IMR-90 (cell line): ENCODE measurements at regions not wholly inside any gene's neighbourhood (a gene's known extent, or its start where the extent isn't known, plus 50 kb on each side); places are given as distances from the start of the nearest gene placed in this dataset.
A peak's percentile ranks its signal among the peaks of the same experiment; 100 is the strongest.

Experiments
- ATAC-seq: fragments of 200-7000 bp; cut with Tn5 transposase; 2 replicates; pipeline ENCODE4 v1.9.1; 2020; ENCODE audit warnings: low read depth, mild to moderate bottlenecking, moderate library complexity
- BruUV-seq: library from RNA; stranded (reverse); fragments of 400-500 nt; replicated peaks from 2 replicates; lab custom pipeline; 2021; lab: Mats Ljungman, UMichigan
- CTCF ChIA-PET: fragments of 300-600 bp; formaldehyde crosslinking; extraction: SDS; loops from one replicate; lab custom pipeline; 2021; ENCODE audit warnings: antibody characterized with exemption; lab: Yijun Ruan, JAX
- POLR2A ChIA-PET: fragments of 300-600 bp; sonication (Branson Sonifier 250); formaldehyde crosslinking; loops from one replicate; lab custom pipeline; 2022; ENCODE audit warnings: antibody characterized with exemption; ENCODE audit not compliant: unreplicated experiment; lab: Charles Lee
- DNase-seq: peaks from one replicate; pipeline ENCODE4 v3.0.0; 2013
- H2AFZ ChIP-seq: replicated peaks from 2 replicates; pipeline ENCODE3; 2013; ENCODE audit warnings: low read length, mild to moderate bottlenecking; ENCODE audit not compliant: poor library complexity
- H2AK5ac ChIP-seq: 2 replicates; pipeline ENCODE4 v1.6.1; 2013; ENCODE audit warnings: low read depth, low read length, inconsistent platforms
- H2AK9ac ChIP-seq: replicated peaks from 2 replicates; pipeline ENCODE3; 2013; ENCODE audit warnings: mild to moderate bottlenecking, low read depth, low read length, moderate library complexity; ENCODE audit not compliant: poor library complexity
- H2BK120ac ChIP-seq: 2 replicates; pipeline ENCODE4 v1.6.1; 2013; ENCODE audit warnings: low read depth, low read length, inconsistent platforms
- H2BK15ac ChIP-seq: 3 replicates; pipeline ENCODE4 v1.6.1; 2013; ENCODE audit warnings: low read depth, low read length, inconsistent platforms
- H2BK20ac ChIP-seq: 2 replicates; pipeline ENCODE4 v1.6.1; 2013; ENCODE audit warnings: low read depth, mild to moderate bottlenecking, inconsistent platforms, low read length, moderate library complexity
- H2BK5ac ChIP-seq: 2 replicates; pipeline ENCODE4 v1.6.1; 2013; ENCODE audit warnings: mild to moderate bottlenecking, low read depth, low read length, inconsistent platforms; ENCODE audit not compliant: poor library complexity, severe bottlenecking
- H3K14ac ChIP-seq: replicated peaks from 2 replicates; pipeline ENCODE4 v1.6.1; 2013; ENCODE audit warnings: low read depth, low read length, inconsistent platforms
- H3K18ac ChIP-seq: 2 replicates; pipeline ENCODE4 v1.6.1; 2013; ENCODE audit warnings: low read depth, low read length, control low read depth
- H3K23ac ChIP-seq: 2 replicates; pipeline ENCODE4 v1.6.1; 2013; ENCODE audit warnings: low read depth, low read length, inconsistent platforms
- H3K27ac ChIP-seq: 2 replicates; pipeline ENCODE4 v1.5.1; 2013; ENCODE audit warnings: mild to moderate bottlenecking, control low read depth, low read length; ENCODE audit not compliant: insufficient read depth
- H3K27me3 ChIP-seq: 2 replicates; pipeline ENCODE4 v1.6.1; 2013; ENCODE audit warnings: low read length; ENCODE audit not compliant: control insufficient read depth, insufficient read depth
- H3K36me3 ChIP-seq: 2 replicates; pipeline ENCODE4 v1.6.1; 2013; ENCODE audit warnings: low read length, mixed read lengths; ENCODE audit not compliant: control insufficient read depth, insufficient read depth
- H3K4ac ChIP-seq: 2 replicates; pipeline ENCODE4 v1.6.1; 2013; ENCODE audit warnings: low read depth, low read length, inconsistent platforms
- H3K4me1 ChIP-seq: 2 replicates; pipeline ENCODE4 v1.6.1; 2013; ENCODE audit warnings: low read length, mixed read lengths; ENCODE audit not compliant: control insufficient read depth, insufficient read depth
- H3K4me2 ChIP-seq: 2 replicates; pipeline ENCODE4 v1.6.1; 2013; ENCODE audit warnings: low read depth, mild to moderate bottlenecking, control low read depth, low read length, moderate library complexity
- H3K4me3 ChIP-seq: 2 replicates; pipeline ENCODE4 v1.5.1; 2013; ENCODE audit warnings: low read depth, mild to moderate bottlenecking, control low read depth, low read length, moderate library complexity; ENCODE audit not compliant: insufficient read depth
- H3K56ac ChIP-seq: 2 replicates; pipeline ENCODE4 v1.6.1; 2013; ENCODE audit warnings: low read length, inconsistent platforms; ENCODE audit not compliant: insufficient read depth; ENCODE audit errors: extremely low read depth
- H3K79me1 ChIP-seq, 2 experiments: 2 replicates each; pipeline ENCODE4 v1.6.1; 2013; ENCODE audit warnings: low read length in 2 of 2, inconsistent platforms in 1 of 2, low read depth in 1 of 2
- H3K9ac ChIP-seq: 2 replicates; pipeline ENCODE4 v1.6.1; 2013; ENCODE audit warnings: low read depth, low read length, control low read depth
- H3K9me1 ChIP-seq: 2 replicates; pipeline ENCODE4 v1.6.1; 2013; ENCODE audit warnings: low read length, inconsistent platforms; ENCODE audit not compliant: insufficient read depth
- H3K9me3 ChIP-seq: 2 replicates; pipeline ENCODE4 v1.6.1; 2013; ENCODE audit warnings: low read length; ENCODE audit not compliant: control insufficient read depth, insufficient read depth
- H4K20me1 ChIP-seq: 2 replicates; pipeline ENCODE4 v1.6.1; 2013; ENCODE audit warnings: low read length, inconsistent platforms; ENCODE audit not compliant: insufficient read depth
- H4K5ac ChIP-seq: 2 replicates; pipeline ENCODE4 v1.6.1; 2013; ENCODE audit warnings: mild to moderate bottlenecking, low read depth, low read length, control low read depth
- H4K8ac ChIP-seq, 2 experiments: 2 replicates each; pipeline ENCODE4 v1.6.1; 2013; ENCODE audit warnings: low read depth in 2 of 2, low read length in 2 of 2, control low read depth in 1 of 2, inconsistent platforms in 1 of 2
- H4K91ac ChIP-seq: 2 replicates; pipeline ENCODE4 v1.6.1; 2013; ENCODE audit warnings: low read depth, low read length, inconsistent platforms; ENCODE audit not compliant: insufficient read depth
- BHLHE40 ChIP-seq: fragments of 150-350 bp; IDR thresholded peaks from 2 replicates; pipeline ENCODE4 v1.6.1; 2016; ENCODE audit warnings: mild to moderate bottlenecking, low read depth, low read length
- MAFK ChIP-seq: IDR thresholded peaks from 2 replicates; pipeline ENCODE4 v1.6.1; 2012; ENCODE audit warnings: low read depth, low read length, improper control_type of control experiment
- NFE2L2 ChIP-seq: fragments of 150-350 bp; IDR thresholded peaks from 2 replicates; pipeline ENCODE4 v1.6.1; 2016; ENCODE audit warnings: low read depth, mild to moderate bottlenecking, low read length
- RCOR1 ChIP-seq: IDR thresholded peaks from 2 replicates; pipeline ENCODE4 v1.6.1; 2012; ENCODE audit warnings: mild to moderate bottlenecking, low read length, improper control_type of control experiment; ENCODE audit not compliant: insufficient replicate concordance
- SMC3 ChIP-seq: fragments of 150-350 bp; IDR thresholded peaks from 2 replicates; pipeline ENCODE4 v1.6.1; 2016; ENCODE audit warnings: low read depth, mild to moderate bottlenecking, antibody characterized with exemption, low read length, moderate library complexity
- dilution Hi-C: fragments of 300-500 bp; cut with HindIII; formaldehyde crosslinking; loops from one replicate; pipeline ENCODE4 v1.14.3; 2018; ENCODE audit warnings: low sequenced_read_pairs; ENCODE audit not compliant: unreplicated experiment
- in situ Hi-C: fragments of 300-500 bp; cut with MboI; formaldehyde crosslinking; loops from 3 replicates; pipeline ENCODE4 v1.14.3; 2019; ENCODE audit warnings: low sequenced_read_pairs, inconsistent platforms, mixed read lengths
- intact Hi-C: fragments of 100-400 bp; cut with micrococcal nuclease; formaldehyde crosslinking; loops from 2 replicates; pipeline ENCODE4 v1.10.0; 2022

DNA sequence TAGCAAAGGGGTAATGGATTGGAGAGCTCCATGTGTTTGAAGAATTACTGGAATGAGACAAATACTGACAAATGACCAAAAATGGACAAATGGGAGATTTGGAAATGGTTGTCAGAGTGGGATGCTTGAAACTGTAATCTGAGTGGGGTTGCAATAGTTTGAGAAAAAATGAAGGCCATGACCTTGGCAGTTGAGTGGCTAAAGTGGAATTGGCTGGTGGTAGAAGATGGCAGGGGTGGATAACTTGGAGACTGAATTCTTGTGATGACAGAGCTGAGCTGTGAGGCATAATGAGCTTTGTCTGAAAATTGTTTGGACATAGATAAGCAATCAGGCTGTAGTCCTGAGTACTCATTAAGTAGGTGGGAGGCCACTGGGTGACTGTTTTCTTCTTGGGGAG lies 222.5 kb upstream of the PRICKLE1 start:
- H3K27ac ChIP-seq = no peak overlapping the region
- ATAC-seq (peak; percentile 31; the same call in 1 of the 2 replicates), DNase-seq (no peak)
- H3K14ac ChIP-seq = 0 out of 2 replicates have a peak overlapping the region, but pooled peaks have one; percentile 52
- H4K20me1 ChIP-seq = no peaks in the 10 kb centered on the region
- no peaks in the 10 kb centered on the region for H3K36me3 ChIP-seq
- no peaks in the 10 kb centered on the region for H3K9me3 ChIP-seq
- no peak overlapping the region for H3K56ac ChIP-seq
- peak overlapping the region; percentile 71; the same call in 1 of the 2 replicates for H3K18ac ChIP-seq
- no TSS peak for BruUV-seq
- H4K8ac ChIP-seq = peak overlapping the region; percentile 18 to 69; a peak in 1 of 4 replicates
- H4K5ac ChIP-seq = peak overlapping the region; percentile 32; the same call in 1 of the 2 replicates
- no peak overlapping the region for H2BK5ac ChIP-seq
- H3K27me3 ChIP-seq = no peaks in the 10 kb centered on the region
- POLR2A ChIA-PET = no interaction called here
- CTCF ChIA-PET = interaction anchor here (1.0 kb wide), 1 partner anchor 47 kb away, joined by 4 read pairs; no protein-coding TSS in a partner anchor
- H2AFZ ChIP-seq = peak overlapping the region; percentile 9
- no peak overlapping the region for H2AK9ac ChIP-seq
- H2AK5ac ChIP-seq = peak overlapping the region; percentile 43; the same call in 1 of the 2 replicates
- peak overlapping the region; percentile 60; the same call in 1 of the 3 replicates for H2BK15ac ChIP-seq
- 0 out of 2 replicates have a peak overlapping the region, but pooled peaks have one; percentile 24 for H4K91ac ChIP-seq
- intact Hi-C loops (no loop called here), in situ Hi-C loops (no loop called here), dilution Hi-C loops (no loop called here)
- no peaks in the 10 kb centered on the region for H3K9me1 ChIP-seq
- no peak overlapping the region for H3K9ac ChIP-seq
- H3K4me3 ChIP-seq = no peak overlapping the region
- H3K4me2 ChIP-seq = no peak overlapping the region
- no peaks in the 10 kb centered on the region for H3K79me1 ChIP-seq
- peak overlapping the region; percentile 72 for H2BK20ac ChIP-seq
- TF ChIP-seq NFE2L2 (no peak), RCOR1 (no peak), MAFK (no peak), BHLHE40 (no peak), SMC3 (no peak)
- H2BK120ac ChIP-seq = no peak overlapping the region
- H3K23ac ChIP-seq = no peak overlapping the region
- H3K4me1 ChIP-seq = peaks cover 4% of the 10 kb centered on the region
- peak overlapping the region; percentile 33; the same call in 1 of the 2 replicates for H3K4ac ChIP-seq
